ENCODE measurements at regions not wholly inside any gene's neighbourhood (a gene's known extent, or its start where the extent isn't known, plus 50 kb on each side); places are given as distances from the start of the nearest gene placed in this dataset.

GRCh38 chr11:70677232-70677916, 279.0 kb downstream of the CTTN start:
- no peak overlapping the region for H3K27ac ChIP-seq (ENCODE audit: low read depth, low read length)
- H3K36me3 ChIP-seq (ENCODE audit: insufficient read depth, low read length), result no peaks in the 10 kb centered on the region
- Mint-ChIP-seq H3K4me1 (no peaks in the 10 kb centered on the region), H3K27me3 (peaks cover 2 to 5% of the 10 kb centered on the region in 2 donors), H3K36me3 (no peaks in the 10 kb centered on the region), H3K27ac (no peak overlapping the region), H3K4me3 (no peak overlapping the region), H3K9me3 (peaks cover 0 to 4% (median 0%) of the 10 kb centered on the region in 8 donors)
- no peaks in the 10 kb centered on the region for H3K4me1 ChIP-seq (ENCODE audit: insufficient read depth, low read length)
- H3K4me3 ChIP-seq (ENCODE audit: low read length in 2 of 2), result no peak overlapping the region
- POLR2A ChIA-PET (ENCODE audit: partially characterized antibody), result no interaction called here
- H3K9me3 ChIP-seq (ENCODE audit: control insufficient read depth in 1 of 2, low read length in 2 of 2), result no peaks in the 10 kb centered on the region
- intact Hi-C loops (cut with micrococcal nuclease), result no loop called here
- no peak for DNase-seq
- CTCF ChIA-PET (ENCODE audit: partially characterized antibody), result no interaction called here
- no peaks in the 10 kb centered on the region for H3K27me3 ChIP-seq (ENCODE audit: insufficient read depth, low read length)

GRCh38 chr11:70678931-70679900, 280.9 kb downstream of the CTTN start:
- no peaks in the 10 kb centered on the region for H3K36me3 ChIP-seq (ENCODE audit: insufficient read depth, low read length)
- H3K4me1 ChIP-seq (ENCODE audit: insufficient read depth, low read length), result no peaks in the 10 kb centered on the region
- intact Hi-C loops (cut with micrococcal nuclease), result no loop called here
- Mint-ChIP-seq H3K9me3 (peaks cover 0 to 2% (median 0%) of the 10 kb centered on the region in 8 donors), H3K36me3 (no peaks in the 10 kb centered on the region), H3K4me1 (no peaks in the 10 kb centered on the region), H3K4me3 (no peak overlapping the region), H3K27ac (no peak overlapping the region), H3K27me3 (peaks cover 1 to 3% of the 10 kb centered on the region in 2 donors)
- H3K9me3 ChIP-seq (ENCODE audit: control insufficient read depth in 1 of 2, low read length in 2 of 2), result no peaks in the 10 kb centered on the region
- POLR2A ChIA-PET (ENCODE audit: partially characterized antibody), result no interaction called here
- CTCF ChIA-PET (ENCODE audit: partially characterized antibody), result interaction anchor here (0.7 kb wide), 1 partner anchor 32 kb away, joined by 3 read pairs; no protein-coding TSS in a partner anchor
- DNase-seq, result no peak
- no peak overlapping the region for H3K27ac ChIP-seq (ENCODE audit: low read depth, low read length)
- no peak overlapping the region for H3K4me3 ChIP-seq (ENCODE audit: low read length in 2 of 2)
- no peaks in the 10 kb centered on the region for H3K27me3 ChIP-seq (ENCODE audit: insufficient read depth, low read length)

- no peak overlapping the region for H3K27ac Mint-ChIP-seq
- peaks cover 0 to 2% (median 0%) of the 10 kb centered on the region in 8 donors for H3K9me3 Mint-ChIP-seq
Observed at GRCh38 chr11:70680781-70681281, 282.5 kb downstream of the CTTN start.

GRCh38 chr11:70682056-70682455, 283.7 kb downstream of the CTTN start:
- no peaks in the 10 kb centered on the region for H3K9me3 ChIP-seq (ENCODE audit: control insufficient read depth in 1 of 2, low read length in 2 of 2)
- Mint-ChIP-seq H3K27me3 (peaks cover 1 to 4% of the 10 kb centered on the region in 2 donors), H3K27ac (no peak overlapping the region), H3K4me1 (no peaks in the 10 kb centered on the region), H3K36me3 (no peaks in the 10 kb centered on the region), H3K9me3 (peaks cover 0 to 5% (median 2%) of the 10 kb centered on the region in 8 donors), H3K4me3 (peak overlapping the region in 1 of 8 donors; percentile 37)
- ChIA-PET CTCF (ENCODE audit: partially characterized antibody) (no interaction called here), POLR2A (ENCODE audit: partially characterized antibody) (no interaction called here)
- H3K36me3 ChIP-seq (ENCODE audit: insufficient read depth, low read length), result no peaks in the 10 kb centered on the region
- no peak overlapping the region for H3K27ac ChIP-seq (ENCODE audit: low read depth, low read length)
- H3K4me1 ChIP-seq (ENCODE audit: insufficient read depth, low read length), result no peaks in the 10 kb centered on the region
- no peaks in the 10 kb centered on the region for H3K27me3 ChIP-seq (ENCODE audit: insufficient read depth, low read length)
- no peak overlapping the region for H3K4me3 ChIP-seq (ENCODE audit: low read length in 2 of 2)
- intact Hi-C loops (cut with micrococcal nuclease), result no loop called here
- DNase-seq, result no peak

More at GRCh38 chr11:70680781-70681281, 282.5 kb downstream of the CTTN start:
- H3K36me3 Mint-ChIP-seq, result no peaks in the 10 kb centered on the region
- POLR2A ChIA-PET (ENCODE audit: partially characterized antibody), result no interaction called here
- Histone ChIP-seq H3K27ac (ENCODE audit: low read depth, low read length) (no peak overlapping the region), H3K9me3 (ENCODE audit: control insufficient read depth in 1 of 2, low read length in 2 of 2) (no peaks in the 10 kb centered on the region), H3K27me3 (ENCODE audit: insufficient read depth, low read length) (no peaks in the 10 kb centered on the region), H3K4me1 (ENCODE audit: insufficient read depth, low read length) (no peaks in the 10 kb centered on the region), H3K4me3 (ENCODE audit: low read length in 2 of 2) (no peak overlapping the region), H3K36me3 (ENCODE audit: insufficient read depth, low read length) (no peaks in the 10 kb centered on the region)
- no peaks in the 10 kb centered on the region for H3K4me1 Mint-ChIP-seq
- CTCF ChIA-PET (ENCODE audit: partially characterized antibody), result no interaction called here
- DNase-seq, result no peak
- no peak overlapping the region for H3K4me3 Mint-ChIP-seq
- intact Hi-C loops (cut with micrococcal nuclease), result no loop called here
- H3K27me3 Mint-ChIP-seq, result peaks cover 1 to 3% of the 10 kb centered on the region in 2 donors

- H3K27me3 ChIP-seq (ENCODE audit: insufficient read depth, low read length), result no peaks in the 10 kb centered on the region
- H3K36me3 Mint-ChIP-seq, result no peaks in the 10 kb centered on the region
- H3K27ac Mint-ChIP-seq, result no peak overlapping the region
- ChIA-PET CTCF (ENCODE audit: partially characterized antibody) (no interaction called here), POLR2A (ENCODE audit: partially characterized antibody) (no interaction called here)
- no peaks in the 10 kb centered on the region for H3K4me1 ChIP-seq (ENCODE audit: insufficient read depth, low read length)
- peaks cover 0 to 5% (median 2%) of the 10 kb centered on the region in 8 donors for H3K9me3 Mint-ChIP-seq
- no peaks in the 10 kb centered on the region for H3K9me3 ChIP-seq (ENCODE audit: control insufficient read depth in 1 of 2, low read length in 2 of 2)
- no peak overlapping the region for H3K4me3 Mint-ChIP-seq
- peaks cover 1 to 4% of the 10 kb centered on the region in 2 donors for H3K27me3 Mint-ChIP-seq
- H3K4me1 Mint-ChIP-seq, result no peaks in the 10 kb centered on the region
- no peak overlapping the region for H3K27ac ChIP-seq (ENCODE audit: low read depth, low read length)
- intact Hi-C loops (cut with micrococcal nuclease), result no loop called here
- no peak for DNase-seq
- H3K36me3 ChIP-seq (ENCODE audit: insufficient read depth, low read length), result no peaks in the 10 kb centered on the region
- no peak overlapping the region for H3K4me3 ChIP-seq (ENCODE audit: low read length in 2 of 2)
Observed at GRCh38 chr11:70682760-70683159, 284.4 kb downstream of the CTTN start.

- peaks cover 0 to 10% (median 4%) of the 10 kb centered on the region in 8 donors for H3K9me3 Mint-ChIP-seq
- H3K36me3 ChIP-seq (ENCODE audit: insufficient read depth, low read length), result no peaks in the 10 kb centered on the region
- H3K36me3 Mint-ChIP-seq, result no peaks in the 10 kb centered on the region
- H3K4me1 Mint-ChIP-seq, result no peaks in the 10 kb centered on the region
- no peak for DNase-seq
- peaks cover 5 to 6% of the 10 kb centered on the region in 2 donors for H3K27me3 Mint-ChIP-seq
- H3K27ac ChIP-seq (ENCODE audit: low read depth, low read length), result no peak overlapping the region
- no peaks in the 10 kb centered on the region for H3K27me3 ChIP-seq (ENCODE audit: insufficient read depth, low read length)
- no peak overlapping the region for H3K4me3 ChIP-seq (ENCODE audit: low read length in 2 of 2)
- no peak overlapping the region for H3K27ac Mint-ChIP-seq
- POLR2A ChIA-PET (ENCODE audit: partially characterized antibody), result no interaction called here
- intact Hi-C loops (cut with micrococcal nuclease), result no loop called here
- no peak overlapping the region for H3K4me3 Mint-ChIP-seq
- H3K4me1 ChIP-seq (ENCODE audit: insufficient read depth, low read length), result no peaks in the 10 kb centered on the region
- H3K9me3 ChIP-seq (ENCODE audit: control insufficient read depth in 1 of 2, low read length in 2 of 2), result no peaks in the 10 kb centered on the region
- CTCF ChIA-PET (ENCODE audit: partially characterized antibody), result no interaction called here
Observed at GRCh38 chr11:70687716-70688115, 289.4 kb downstream of the CTTN start.

GRCh38 chr11:70688142-70688541, 289.8 kb downstream of the CTTN start:
- intact Hi-C loops (cut with micrococcal nuclease), result no loop called here
- H3K36me3 Mint-ChIP-seq, result no peaks in the 10 kb centered on the region

More at GRCh38 chr11:70688142-70688541, 289.8 kb downstream of the CTTN start:
- H3K27me3 Mint-ChIP-seq, result peaks cover 5 to 7% of the 10 kb centered on the region in 2 donors
- peaks cover 0 to 10% (median 4%) of the 10 kb centered on the region in 8 donors for H3K9me3 Mint-ChIP-seq
- no peaks in the 10 kb centered on the region for H3K9me3 ChIP-seq (ENCODE audit: control insufficient read depth in 1 of 2, low read length in 2 of 2)
- H3K36me3 ChIP-seq (ENCODE audit: insufficient read depth, low read length), result no peaks in the 10 kb centered on the region
- H3K27me3 ChIP-seq (ENCODE audit: insufficient read depth, low read length), result no peaks in the 10 kb centered on the region
- no peak overlapping the region for H3K27ac ChIP-seq (ENCODE audit: low read depth, low read length)
- H3K4me3 ChIP-seq (ENCODE audit: low read length in 2 of 2), result no peak overlapping the region
- H3K4me1 Mint-ChIP-seq, result no peaks in the 10 kb centered on the region
- H3K4me3 Mint-ChIP-seq, result no peak overlapping the region
- no peaks in the 10 kb centered on the region for H3K4me1 ChIP-seq (ENCODE audit: insufficient read depth, low read length)
- H3K27ac Mint-ChIP-seq, result no peak overlapping the region
- ChIA-PET POLR2A (ENCODE audit: partially characterized antibody) (no interaction called here), CTCF (ENCODE audit: partially characterized antibody) (no interaction called here)
- DNase-seq, result no peak

Data from CD4-positive, alpha-beta memory T cell (primary cell).